WERI-Rb-1 (cell line): ENCODE measurements at regions not wholly inside any gene's neighbourhood (a gene's known extent, or its start where the extent isn't known, plus 50 kb on each side); places are given as distances from the start of the nearest gene placed in this dataset.

Experiments
- DNase-seq: peaks from one replicate; pipeline ENCODE4 v3.0.0-alpha.2; 2020
- H3K27ac ChIP-seq: fragments of 250-450 bp; sonication (Bioruptor Pico); 2 replicates; pipeline ENCODE4 v1.5.1; 2020; ENCODE audit warnings: mild to moderate bottlenecking, moderate library complexity
- H3K27me3 ChIP-seq: fragments of 250-450 bp; sonication (Bioruptor Pico); 2 replicates; pipeline ENCODE4 v1.5.1; 2021; ENCODE audit warnings: mild to moderate bottlenecking, low read depth, moderate library complexity; ENCODE audit not compliant: insufficient read depth, severe bottlenecking
- H3K36me3 ChIP-seq: fragments of 250-450 bp; sonication (Bioruptor Pico); 2 replicates; pipeline ENCODE4 v1.5.1; 2020; ENCODE audit warnings: mild to moderate bottlenecking, moderate library complexity
- H3K4me3 ChIP-seq: 2 replicates; pipeline ENCODE4 v1.5.1; 2011; ENCODE audit warnings: low read depth, mild to moderate bottlenecking, control low read depth, low read length
- H3K9me3 ChIP-seq: fragments of 250-450 bp; sonication (Bioruptor Pico); 2 replicates; pipeline ENCODE4 v1.5.1; 2021; ENCODE audit warnings: mild to moderate bottlenecking, moderate library complexity; ENCODE audit not compliant: severe bottlenecking
- TF ChIP-seq, protein P1 (sequence below): IDR thresholded peaks from 2 replicates; pipeline ENCODE4 v1.5.1; 2011; ENCODE audit warnings: low read depth, mild to moderate bottlenecking, control low read depth, inconsistent platforms, low read length

DNA sequence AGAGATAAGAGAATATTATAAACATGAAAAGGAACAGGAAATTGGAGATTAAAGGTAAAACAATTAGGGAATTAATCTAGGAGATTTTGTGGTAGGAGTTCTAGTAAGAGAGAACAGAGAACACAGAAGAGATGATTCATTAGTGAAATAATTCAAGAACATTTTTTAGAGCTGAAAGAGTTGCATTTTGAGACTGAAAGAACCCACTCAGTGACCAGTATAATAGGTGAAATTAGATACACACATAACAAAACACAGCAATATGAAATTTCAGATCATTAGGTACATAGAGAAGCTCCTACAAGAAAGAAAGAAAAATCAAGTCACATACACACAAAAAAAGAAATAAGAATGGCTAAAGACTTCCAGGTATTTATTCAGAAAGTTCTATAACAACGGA, 144.0 kb downstream of the CYSLTR2 start:
- Histone ChIP-seq H3K36me3 (no peaks in the 10 kb centered on the region), H3K27me3 (no peaks in the 10 kb centered on the region), H3K9me3 (no peaks in the 10 kb centered on the region), H3K27ac (no peak overlapping the region), H3K4me3 (no peak overlapping the region)
- no peak for DNase-seq
- TF ChIP-seq, protein P1, sequence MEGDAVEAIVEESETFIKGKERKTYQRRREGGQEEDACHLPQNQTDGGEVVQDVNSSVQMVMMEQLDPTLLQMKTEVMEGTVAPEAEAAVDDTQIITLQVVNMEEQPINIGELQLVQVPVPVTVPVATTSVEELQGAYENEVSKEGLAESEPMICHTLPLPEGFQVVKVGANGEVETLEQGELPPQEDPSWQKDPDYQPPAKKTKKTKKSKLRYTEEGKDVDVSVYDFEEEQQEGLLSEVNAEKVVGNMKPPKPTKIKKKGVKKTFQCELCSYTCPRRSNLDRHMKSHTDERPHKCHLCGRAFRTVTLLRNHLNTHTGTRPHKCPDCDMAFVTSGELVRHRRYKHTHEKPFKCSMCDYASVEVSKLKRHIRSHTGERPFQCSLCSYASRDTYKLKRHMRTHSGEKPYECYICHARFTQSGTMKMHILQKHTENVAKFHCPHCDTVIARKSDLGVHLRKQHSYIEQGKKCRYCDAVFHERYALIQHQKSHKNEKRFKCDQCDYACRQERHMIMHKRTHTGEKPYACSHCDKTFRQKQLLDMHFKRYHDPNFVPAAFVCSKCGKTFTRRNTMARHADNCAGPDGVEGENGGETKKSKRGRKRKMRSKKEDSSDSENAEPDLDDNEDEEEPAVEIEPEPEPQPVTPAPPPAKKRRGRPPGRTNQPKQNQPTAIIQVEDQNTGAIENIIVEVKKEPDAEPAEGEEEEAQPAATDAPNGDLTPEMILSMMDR: no peak

DNA sequence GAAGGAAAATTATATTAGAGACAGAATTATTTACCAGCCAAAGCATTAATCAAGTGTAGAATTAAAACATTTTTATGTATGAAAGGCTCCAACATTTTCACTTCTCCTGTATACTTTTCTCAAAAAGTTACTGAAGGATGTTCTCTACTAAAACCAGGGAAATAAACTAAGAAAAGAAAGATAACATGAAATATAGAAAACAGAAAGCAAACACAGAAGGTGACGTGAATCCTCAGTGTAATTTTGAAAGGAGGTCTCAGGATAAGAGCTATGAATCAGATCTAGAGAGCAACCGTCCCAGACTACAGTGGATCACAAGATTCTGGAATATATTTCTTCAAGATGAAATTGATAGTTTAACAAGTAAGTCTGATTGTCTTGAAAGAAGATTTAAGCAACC, 144.5 kb downstream of the CYSLTR2 start:
- no peak for DNase-seq
- Histone ChIP-seq H3K27me3 (no peaks in the 10 kb centered on the region), H3K4me3 (no peak overlapping the region)

DNA sequence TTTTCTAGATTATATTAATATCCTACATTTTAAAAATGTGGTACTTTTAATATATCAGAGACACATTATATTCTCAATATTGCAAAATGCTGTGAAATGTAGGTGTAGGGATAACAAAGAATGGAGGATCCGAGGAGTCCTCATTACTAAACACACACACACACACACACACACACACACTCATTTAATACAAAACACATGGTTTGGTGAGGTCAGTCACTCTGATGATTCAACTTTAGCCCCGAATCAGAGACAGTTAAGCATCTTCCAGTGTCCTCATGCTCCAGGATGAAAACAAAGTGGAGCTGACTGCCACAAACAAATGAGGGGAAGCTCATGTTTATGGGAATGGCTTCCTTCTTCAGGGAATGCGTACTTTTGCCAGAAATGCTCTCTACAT, 147.5 kb downstream of the CYSLTR2 start:
- Histone ChIP-seq H3K27me3 (no peaks in the 10 kb centered on the region), H3K36me3 (no peaks in the 10 kb centered on the region), H3K27ac (no peak overlapping the region), H3K4me3 (no peak overlapping the region), H3K9me3 (no peaks in the 10 kb centered on the region)
- TF ChIP-seq, protein P1: no peak
- DNase-seq: no peak

More for the DNA sequence above, 144.5 kb downstream of the CYSLTR2 start:
- no peaks in the 10 kb centered on the region for H3K36me3 ChIP-seq
- TF ChIP-seq, protein P1: no peak
- H3K27ac ChIP-seq: no peak overlapping the region
- H3K9me3 ChIP-seq: no peaks in the 10 kb centered on the region

DNA sequence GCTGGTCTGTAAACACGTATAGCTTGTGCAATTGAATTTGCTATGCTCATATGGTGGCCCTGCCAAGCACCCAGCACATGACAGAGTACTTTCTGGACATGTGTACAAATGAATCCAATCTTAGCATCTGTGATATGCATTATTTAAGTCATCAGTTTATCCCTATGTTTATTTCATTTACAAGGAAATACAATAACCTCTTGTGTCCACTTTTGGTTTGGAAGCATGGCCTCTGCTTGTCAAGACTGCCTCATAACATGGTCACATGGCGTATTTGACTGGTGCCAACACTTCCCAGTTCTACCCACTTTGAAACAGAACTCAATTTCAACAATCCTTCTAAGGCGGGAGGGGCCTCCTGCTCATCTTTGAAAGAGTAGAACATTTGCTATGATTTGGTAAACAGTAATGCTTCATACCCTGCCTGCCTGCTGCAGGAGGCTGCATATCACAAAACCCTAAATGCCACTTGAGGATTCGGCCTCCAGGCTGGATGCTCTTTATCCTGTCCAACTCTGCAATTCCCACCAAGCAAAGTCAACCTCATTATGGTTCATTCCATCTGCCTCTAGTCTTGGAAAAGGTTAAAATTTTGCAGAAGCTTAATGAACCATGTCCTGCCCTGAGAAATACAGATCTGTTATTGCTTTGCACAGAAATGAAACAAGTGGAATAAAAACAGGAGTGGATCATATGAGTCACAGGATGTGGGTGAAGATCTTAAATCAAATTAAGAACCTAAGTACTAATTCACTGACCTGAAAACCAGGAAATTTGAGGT, 151.3 kb downstream of the CYSLTR2 start:
- no peaks in the 10 kb centered on the region for H3K36me3 ChIP-seq
- TF ChIP-seq, protein P1: no peak
- H3K27me3 ChIP-seq: no peaks in the 10 kb centered on the region
- H3K27ac ChIP-seq: no peak overlapping the region
- DNase-seq: no peak
- no peak overlapping the region for H3K4me3 ChIP-seq
- no peaks in the 10 kb centered on the region for H3K9me3 ChIP-seq

DNA sequence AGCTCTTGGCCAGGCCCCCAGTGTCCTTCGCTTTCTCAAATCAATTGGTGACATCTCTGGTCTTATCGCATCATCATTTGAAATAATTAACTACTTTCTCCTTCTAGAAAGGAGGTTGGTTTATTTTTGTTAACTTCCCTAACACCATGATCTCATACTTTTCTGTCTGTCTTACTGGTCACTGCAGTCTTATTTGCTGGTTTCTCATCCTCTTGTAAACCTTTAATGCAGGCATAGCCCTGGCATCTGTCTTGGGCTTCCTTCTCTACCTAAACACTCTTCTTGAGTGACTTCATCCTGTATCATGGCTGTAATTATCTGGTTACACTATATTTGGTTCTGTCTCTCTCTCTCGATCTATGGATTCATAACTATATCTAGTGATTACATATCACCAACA, 152.8 kb downstream of the CYSLTR2 start:
- Histone ChIP-seq H3K4me3 (no peak overlapping the region), H3K27me3 (no peaks in the 10 kb centered on the region), H3K27ac (no peak overlapping the region), H3K36me3 (no peaks in the 10 kb centered on the region), H3K9me3 (no peaks in the 10 kb centered on the region)
- TF ChIP-seq, protein P1: no peak
- no peak for DNase-seq

DNA sequence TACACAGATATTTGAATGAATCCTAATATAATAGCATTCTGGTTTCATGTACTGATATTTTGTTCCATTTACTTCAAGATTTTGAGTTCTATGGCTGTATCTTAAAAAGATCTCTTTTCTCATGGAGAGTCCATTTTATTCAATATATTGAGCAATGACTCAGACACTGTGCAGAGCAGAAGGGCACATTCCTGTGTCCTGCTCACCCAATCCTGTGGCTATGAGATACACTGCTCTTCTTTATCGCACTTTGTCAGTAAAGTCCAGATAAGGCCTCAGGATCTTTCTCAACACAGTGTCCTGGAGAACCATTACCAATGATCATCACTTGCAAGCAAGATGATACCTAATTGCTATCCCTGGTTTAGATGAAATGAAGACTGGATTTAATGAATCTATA, 155.0 kb downstream of the CYSLTR2 start:
- Histone ChIP-seq H3K27me3 (no peaks in the 10 kb centered on the region), H3K4me3 (no peak overlapping the region), H3K36me3 (no peaks in the 10 kb centered on the region), H3K9me3 (no peaks in the 10 kb centered on the region), H3K27ac (no peak overlapping the region)
- DNase-seq: no peak
- TF ChIP-seq, protein P1: no peak
